ENCODE measurements at regions not wholly inside any gene's neighbourhood (a gene's known extent, or its start where the extent isn't known, plus 50 kb on each side); places are given as distances from the start of the nearest gene placed in this dataset.

GRCh38 chr3:98968347-98968746 lies 66.9 kb upstream of the DCBLD2 start:
- TF ChIP-seq CTCF (IDR thresholded peaks at IDR 0.05; ENCODE audit: poor library complexity): no peak
- TF ChIP-seq EZH2 (IDR thresholded peaks at IDR 0.05; ENCODE audit: borderline replicate concordance): no peak
